Cardiac fibroblast (primary cell): ENCODE measurements at regions not wholly inside any gene's neighbourhood (a gene's known extent, or its start where the extent isn't known, plus 50 kb on each side); places are given as distances from the start of the nearest gene placed in this dataset.

ENCODE experiments used
- DNase-seq, 2 donors: peaks; one replicate each; pipeline versions ENCODE4 v3.0.0 to v3.0.0-alpha.2; 2010; ENCODE audit warnings: low read depth in 2 of 2
- H3K4me3 ChIP-seq, 2 donors: replicated peaks in 1 of 2; 1 replicate in 1 of 2; 2 replicates in 1 of 2; pipeline ENCODE4 v1.5.1; 2011; ENCODE audit warnings: low read depth in 2 of 2, low read length in 2 of 2, mild to moderate bottlenecking in 2 of 2, moderate library complexity in 1 of 2
- CTCF ChIP-seq: IDR thresholded peaks from one replicate; pipeline ENCODE4 v1.5.1; 2011; ENCODE audit warnings: low read depth, mild to moderate bottlenecking, low read length, inconsistent platforms

DNA sequence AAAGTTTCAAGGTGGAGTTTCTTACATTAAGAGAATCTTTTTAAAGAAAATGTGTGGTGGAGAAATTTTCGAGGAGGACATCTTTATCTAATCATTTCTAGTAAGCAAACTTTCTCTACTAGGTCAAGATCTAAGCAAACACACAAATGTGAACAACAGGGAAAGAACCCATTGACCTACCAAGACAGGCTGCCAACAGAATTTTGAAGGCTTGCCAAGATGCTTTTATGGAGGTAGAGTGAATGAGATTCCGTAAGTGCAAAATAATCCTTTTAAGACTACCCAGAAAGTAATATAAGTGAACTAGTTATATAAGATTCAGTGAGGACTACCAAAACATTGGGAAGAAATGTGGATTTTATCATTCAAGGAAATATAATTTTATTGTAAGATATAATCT is 357.1 kb upstream of the PDE3A start:
- TF ChIP-seq CTCF = no peak
- DNase-seq = peak in 1 of 2 donors; percentile 20
- H3K4me3 ChIP-seq = no peak overlapping the region

DNA sequence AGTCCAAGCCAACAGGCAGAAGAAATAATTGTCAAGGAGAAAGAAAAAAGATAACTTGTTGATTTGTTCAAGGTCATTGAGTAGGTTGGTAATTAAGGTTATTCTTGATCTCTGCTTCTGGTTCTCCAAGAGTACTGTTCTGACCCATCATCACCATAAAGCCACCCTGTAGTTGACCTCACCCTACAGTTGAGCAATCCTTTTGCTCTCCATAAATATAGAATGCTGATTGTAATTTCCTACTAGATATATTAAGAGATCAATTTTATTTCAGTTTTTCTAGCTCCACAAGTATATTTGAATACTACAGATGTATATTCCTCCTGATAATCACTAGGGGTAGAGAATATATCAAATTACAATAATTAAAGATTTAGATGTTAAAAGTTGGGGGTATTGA is 350.5 kb upstream of the PDE3A start:
- no peak for TF ChIP-seq CTCF
- no peak overlapping the region for H3K4me3 ChIP-seq
- DNase-seq = no peak

DNA sequence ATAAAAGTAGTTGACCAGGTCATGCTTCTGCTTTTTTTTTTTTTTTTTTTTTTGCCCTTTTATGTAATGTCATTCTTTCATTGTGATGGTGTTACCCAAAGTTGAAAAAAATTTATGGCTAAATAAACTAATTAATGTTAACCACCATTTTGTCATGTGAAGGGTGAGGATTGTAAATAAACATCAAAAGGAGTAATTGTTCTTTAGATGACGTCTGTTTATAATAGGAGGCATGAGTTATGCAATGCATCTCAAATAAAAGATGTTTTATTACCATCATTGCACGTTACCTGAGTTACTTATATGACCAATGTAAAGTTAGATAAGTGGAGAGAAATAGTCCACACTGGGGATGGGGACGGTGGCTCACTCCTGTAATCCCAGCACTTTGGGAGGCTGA is 349.9 kb upstream of the PDE3A start:
- no peak for TF ChIP-seq CTCF
- no peak for DNase-seq

DNA sequence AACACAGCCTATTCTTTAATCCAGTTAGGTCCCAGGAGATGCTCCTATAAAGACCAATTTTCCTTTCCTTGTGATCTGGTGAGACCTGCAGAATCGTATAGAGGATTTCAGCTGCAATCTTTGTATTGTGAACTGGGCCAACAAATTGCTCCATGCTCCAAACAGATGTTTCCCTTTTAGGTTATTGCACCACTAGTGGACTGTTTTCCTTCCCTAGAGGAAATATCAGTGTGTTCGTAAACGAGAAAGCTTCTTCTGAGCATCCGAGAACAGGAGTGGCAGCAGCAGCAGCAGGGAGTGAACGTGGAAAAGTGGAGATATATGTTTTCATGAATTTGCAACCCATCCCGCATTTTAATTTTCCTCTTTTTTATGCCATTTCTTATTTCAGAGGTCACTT is 344.1 kb upstream of the PDE3A start:
- TF ChIP-seq CTCF = no peak
- H3K4me3 ChIP-seq = no peak overlapping the region
- peak; percentile 67 to 88 for DNase-seq

More for the DNA sequence above, 349.9 kb upstream of the PDE3A start:
- no peak overlapping the region for H3K4me3 ChIP-seq

GRCh38 chr12:20028033-20028432 is 340.3 kb upstream of the PDE3A start:
- H3K4me3 ChIP-seq = no peak overlapping the region
- TF ChIP-seq CTCF = no peak
- peak in 1 of 2 donors; percentile 17 for DNase-seq

GRCh38 chr12:20030826-20031225 is 337.5 kb upstream of the PDE3A start:
- DNase-seq = peak in 1 of 2 donors; percentile 40
- H3K4me3 ChIP-seq = no peak overlapping the region
- TF ChIP-seq CTCF = no peak

DNA sequence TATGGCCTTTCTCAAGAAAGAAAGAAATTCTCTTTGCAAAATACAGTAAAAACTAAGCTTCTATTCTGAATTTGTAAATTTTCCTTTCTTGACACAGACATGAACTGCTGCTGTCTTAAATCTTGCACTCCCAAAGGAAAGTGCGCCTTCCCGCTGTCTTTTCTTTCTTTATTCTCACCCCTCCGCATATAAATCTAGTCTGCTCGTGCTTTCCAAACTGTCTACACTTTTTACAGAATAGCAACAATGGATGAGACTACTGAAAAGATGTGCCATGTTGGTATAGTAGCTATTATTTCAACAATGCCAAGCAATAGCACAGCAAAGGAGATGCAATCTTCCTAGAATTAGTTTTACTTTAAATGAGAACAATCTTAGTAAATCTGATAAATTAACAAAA is 328.8 kb upstream of the PDE3A start:
- no peak for DNase-seq
- TF ChIP-seq CTCF = no peak
- no peak overlapping the region for H3K4me3 ChIP-seq
